Spleen (tissue), 11 donors: ENCODE measurements at regions not wholly inside any gene's neighbourhood (a gene's known extent, or its start where the extent isn't known, plus 50 kb on each side); places are given as distances from the start of the nearest gene placed in this dataset.

Experiments used
- DNase-seq: peaks from one replicate; pipeline ENCODE4 v3.0.0-alpha.2; 2020
- H3K27ac ChIP-seq, 8 donors: fragments of 200-600 bp; sonication (generic) in 7 of 8; 1 replicate in 4 of 8; 2 replicates in 4 of 8; pipeline versions ENCODE4 v1.5.0 to v1.8.0; 2016 to 2021; ENCODE audit warnings: inconsistent platforms in 4 of 8, mild to moderate bottlenecking in 4 of 8, moderate library complexity in 1 of 8
- H3K27me3 ChIP-seq, 7 donors: fragments of 200-600 bp; sonication (generic) in 6 of 7; replicated peaks in 1 of 7; 1 replicate in 4 of 7; 2 replicates in 3 of 7; pipeline versions ENCODE4 v1.5.0 to v1.8.0; 2016 to 2021; ENCODE audit warnings: inconsistent platforms in 3 of 7, mild to moderate bottlenecking in 1 of 7
- H3K36me3 ChIP-seq, 6 donors: fragments of 200-600 bp; sonication (generic) in 5 of 6; 1 replicate in 4 of 6; 2 replicates in 2 of 6; pipeline versions ENCODE4 v1.5.0 to v1.8.0; 2016 to 2021; ENCODE audit warnings: inconsistent platforms in 2 of 6
- H3K4me1 ChIP-seq, 6 donors: fragments of 200-600 bp; sonication (generic) in 5 of 6; 1 replicate in 3 of 6; 2 replicates in 3 of 6; pipeline versions ENCODE4 v1.5.0 to v1.8.0; 2016 to 2021; ENCODE audit warnings: inconsistent platforms in 3 of 6
- H3K4me3 ChIP-seq, 8 donors: fragments of 200-600 bp; sonication (generic) in 7 of 8; 1 replicate in 4 of 8; 2 replicates in 4 of 8; pipeline versions ENCODE4 v1.5.0 to v1.8.0; 2016 to 2021; ENCODE audit warnings: inconsistent platforms in 4 of 8, mild to moderate bottlenecking in 4 of 8, moderate library complexity in 2 of 8
- H3K9me3 ChIP-seq, 8 donors: fragments of 200-600 bp; sonication (generic) in 7 of 8; 1 replicate in 4 of 8; 2 replicates in 4 of 8; pipeline versions ENCODE4 v1.5.0 to v1.8.0; 2016 to 2021; ENCODE audit warnings: inconsistent platforms in 4 of 8
- POLR2A ChIP-seq, 3 donors: fragments of 450-650 bp; IDR thresholded peaks; one replicate each; pipeline ENCODE4 v1.5.1; 2017; ENCODE audit warnings: antibody characterized with exemption in 3 of 3, mild to moderate bottlenecking in 1 of 3
- POLR2AphosphoS5 ChIP-seq, 3 donors: sonication (generic); formaldehyde crosslinking; IDR thresholded peaks; one replicate each; pipeline ENCODE4 v1.5.1; 2017; ENCODE audit warnings: antibody characterized with exemption in 3 of 3
- WGBS, 5 donors: extraction: QIAGEN DNeasy Blood & Tissue Kit in 3 of 5; methylation state at CpG; one replicate each; pipeline versions ENCODE4 v1.1.5 to v1.1.7; 2013 to 2018; 5-methylcytosine and 5-hydroxymethylcytosine counted together
- intact Hi-C: fragments of 100-400 bp; cut with DNase I; formaldehyde crosslinking; loops from one replicate; pipeline ENCODE4 v1.15.0; 2023; ENCODE audit warnings: low total_unique reads
- TF ChIP-seq, protein P1 (sequence below), 11 experiments: fragments of 200-600 bp in 7 of 11; fragments of 450-650 bp in 4 of 11; sonication (generic) in 4 of 11; IDR thresholded peaks in 8 of 11; conservative IDR thresholded peaks in 3 of 11; 1 replicate in 7 of 11; 2 replicates in 4 of 11; pipeline versions ENCODE4 v1.4.0 to v1.8.0; 2016 to 2021; ENCODE audit warnings: antibody characterized with exemption in 11 of 11, inconsistent platforms in 4 of 11, mild to moderate bottlenecking in 1 of 11
- donor health status: healthy with polysubstance abuse.
- donor health status: DM: no; HTN: no; CAD: no; lungs with moderate emphysema.
- donor health status: DM: no; HTN: no; CAD: no.
- donor health status: Bipolar disorder and iron deficiency.
- donor health status: healthy.
- donor health status: DM: no; HTN: no; CAD: no.
- donor health status: DM: yes; HTN: yes; CAD: no.

DNA sequence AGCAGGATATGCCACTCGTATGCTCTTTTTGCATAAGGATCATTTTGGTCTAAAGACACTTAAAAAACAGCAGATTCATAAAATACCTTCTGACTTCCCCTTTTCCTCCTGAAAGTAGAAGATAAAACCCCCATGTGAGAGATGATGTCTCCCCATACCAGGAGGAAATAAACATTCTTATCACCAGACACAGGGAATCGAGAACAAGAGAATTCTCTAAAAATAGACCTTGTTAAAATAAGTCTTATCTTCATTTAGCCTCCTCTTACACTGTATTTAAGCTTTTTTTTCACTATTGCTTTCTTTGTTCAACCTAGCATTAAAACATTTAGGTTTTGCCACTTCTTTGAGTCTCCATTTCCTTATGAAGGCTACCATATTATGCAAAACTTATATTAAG, 709.3 kb downstream of the KCNT2 start:
- no peak overlapping the region for H3K4me3 ChIP-seq
- 5 to 14% (median 10%) methylated on average over 2 of the region's 2 CpGs for WGBS, 5 donors
- no peak for DNase-seq
- peaks cover 0 to 4% (median 0%) of the 10 kb centered on the region in 8 donors for H3K9me3 ChIP-seq
- intact Hi-C loops = no loop called here
- H3K27ac ChIP-seq = no peak overlapping the region
- no peak for TF ChIP-seq POLR2AphosphoS5 (IDR thresholded peaks at IDR 0.05)
- TF ChIP-seq, protein P1, sequence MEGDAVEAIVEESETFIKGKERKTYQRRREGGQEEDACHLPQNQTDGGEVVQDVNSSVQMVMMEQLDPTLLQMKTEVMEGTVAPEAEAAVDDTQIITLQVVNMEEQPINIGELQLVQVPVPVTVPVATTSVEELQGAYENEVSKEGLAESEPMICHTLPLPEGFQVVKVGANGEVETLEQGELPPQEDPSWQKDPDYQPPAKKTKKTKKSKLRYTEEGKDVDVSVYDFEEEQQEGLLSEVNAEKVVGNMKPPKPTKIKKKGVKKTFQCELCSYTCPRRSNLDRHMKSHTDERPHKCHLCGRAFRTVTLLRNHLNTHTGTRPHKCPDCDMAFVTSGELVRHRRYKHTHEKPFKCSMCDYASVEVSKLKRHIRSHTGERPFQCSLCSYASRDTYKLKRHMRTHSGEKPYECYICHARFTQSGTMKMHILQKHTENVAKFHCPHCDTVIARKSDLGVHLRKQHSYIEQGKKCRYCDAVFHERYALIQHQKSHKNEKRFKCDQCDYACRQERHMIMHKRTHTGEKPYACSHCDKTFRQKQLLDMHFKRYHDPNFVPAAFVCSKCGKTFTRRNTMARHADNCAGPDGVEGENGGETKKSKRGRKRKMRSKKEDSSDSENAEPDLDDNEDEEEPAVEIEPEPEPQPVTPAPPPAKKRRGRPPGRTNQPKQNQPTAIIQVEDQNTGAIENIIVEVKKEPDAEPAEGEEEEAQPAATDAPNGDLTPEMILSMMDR (IDR thresholded peaks at IDR 0.05 in 8 of 11, conservative IDR thresholded peaks at IDR 0.05 in 3 of 11) = no peak
- H3K4me1 ChIP-seq = no peaks in the 10 kb centered on the region
- no peaks in the 10 kb centered on the region for H3K27me3 ChIP-seq
- no peaks in the 10 kb centered on the region for H3K36me3 ChIP-seq

DNA sequence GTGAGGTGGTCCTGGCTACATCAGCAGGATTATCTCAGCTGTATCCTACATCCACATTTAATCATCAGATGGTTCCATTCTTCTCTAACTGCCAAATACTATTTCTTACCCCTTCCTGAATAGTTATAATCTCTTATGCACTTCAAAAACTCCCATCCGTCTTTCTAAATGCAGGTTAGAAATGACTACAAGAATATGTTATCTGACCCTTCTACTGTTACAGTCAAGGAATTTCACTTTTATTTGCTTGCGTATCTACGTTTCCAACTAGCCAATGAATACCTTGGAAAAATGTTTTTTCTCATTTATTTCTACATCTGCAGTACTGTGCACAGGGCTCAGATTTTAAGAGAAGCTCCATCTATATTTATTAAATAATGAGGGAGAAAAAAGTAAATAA, 709.9 kb downstream of the KCNT2 start:
- no peaks in the 10 kb centered on the region for H3K36me3 ChIP-seq
- H3K4me1 ChIP-seq = no peaks in the 10 kb centered on the region
- H3K27ac ChIP-seq = no peak overlapping the region
- no peak overlapping the region for H3K4me3 ChIP-seq
- no peak for DNase-seq
- H3K9me3 ChIP-seq = peaks cover 0 to 4% (median 0%) of the 10 kb centered on the region in 8 donors
- H3K27me3 ChIP-seq = no peaks in the 10 kb centered on the region
- intact Hi-C loops = no loop called here
- WGBS, 5 donors = 23 to 77% (median 57%) methylated on average over 3 of the region's 3 CpGs
- TF ChIP-seq POLR2A (IDR thresholded peaks at IDR 0.05) = no peak
- TF ChIP-seq POLR2AphosphoS5 (IDR thresholded peaks at IDR 0.05) = no peak
- TF ChIP-seq, protein P1 (IDR thresholded peaks at IDR 0.05 in 8 of 11, conservative IDR thresholded peaks at IDR 0.05 in 3 of 11) = no peak

DNA sequence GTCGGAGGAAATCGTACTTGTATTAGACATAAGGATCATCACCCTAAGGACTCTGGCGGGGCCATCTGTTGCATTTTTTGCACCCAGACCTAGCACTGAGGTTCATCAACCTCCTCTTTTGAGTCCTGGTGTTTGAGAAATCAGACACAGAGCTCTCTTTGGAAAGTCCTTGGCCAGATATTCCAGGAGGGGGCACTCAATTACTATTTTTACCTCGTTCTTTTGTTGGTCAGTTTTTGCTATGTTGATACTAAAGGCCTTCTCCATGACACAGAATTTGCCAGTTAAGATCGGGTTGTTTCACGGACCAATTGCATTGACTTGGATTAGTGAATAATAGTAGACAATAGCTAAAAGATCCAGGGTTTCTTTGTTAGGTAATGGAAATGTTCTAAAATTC, 711.2 kb downstream of the KCNT2 start:
- H3K9me3 ChIP-seq = peaks cover 0 to 8% (median 0%) of the 10 kb centered on the region in 8 donors
- WGBS, 5 donors = 88 to 96% (median 90%) methylated on average over 6 of the region's 6 CpGs

DNA sequence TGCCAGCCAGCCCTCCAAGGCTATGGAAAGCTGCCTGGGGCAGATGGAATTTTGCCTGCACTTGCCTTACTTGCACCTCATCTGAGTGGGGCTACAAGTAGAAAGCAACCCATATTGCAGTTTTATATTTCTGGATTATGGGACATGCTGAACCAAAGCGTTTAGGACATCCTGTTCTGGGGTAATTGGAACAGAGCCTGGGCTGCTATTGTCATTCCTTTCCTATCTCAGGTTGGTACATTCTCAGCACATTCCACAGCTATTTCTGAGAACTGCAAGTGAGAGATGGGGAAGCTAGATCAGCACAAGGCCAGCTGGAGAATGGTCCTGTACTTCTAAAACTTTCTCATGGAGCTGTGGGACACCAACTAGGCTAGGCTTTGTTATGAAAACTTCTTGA, 713.8 kb downstream of the KCNT2 start:
- H3K27ac ChIP-seq = no peak overlapping the region
- H3K9me3 ChIP-seq = peaks cover 0 to 17% (median 0%) of the 10 kb centered on the region in 8 donors
- H3K27me3 ChIP-seq = no peaks in the 10 kb centered on the region
- intact Hi-C loops = no loop called here
- no peak overlapping the region for H3K4me3 ChIP-seq
- H3K36me3 ChIP-seq = no peaks in the 10 kb centered on the region
- 10 to 56% (median 31%) methylated on average over 1 of the region's 1 CpG for WGBS, 5 donors
- no peak for TF ChIP-seq POLR2AphosphoS5 (IDR thresholded peaks at IDR 0.05)
- TF ChIP-seq, protein P1 (IDR thresholded peaks at IDR 0.05 in 8 of 11, conservative IDR thresholded peaks at IDR 0.05 in 3 of 11) = no peak
- no peak for TF ChIP-seq POLR2A (IDR thresholded peaks at IDR 0.05)
- no peak for DNase-seq
- no peaks in the 10 kb centered on the region for H3K4me1 ChIP-seq

More for the DNA sequence above, 711.2 kb downstream of the KCNT2 start:
- no peak for DNase-seq
- no peak overlapping the region for H3K4me3 ChIP-seq
- H3K27ac ChIP-seq = no peak overlapping the region
- no peaks in the 10 kb centered on the region for H3K36me3 ChIP-seq
- intact Hi-C loops = no loop called here
- no peaks in the 10 kb centered on the region for H3K27me3 ChIP-seq
- no peaks in the 10 kb centered on the region for H3K4me1 ChIP-seq
- no peak for TF ChIP-seq POLR2AphosphoS5 (IDR thresholded peaks at IDR 0.05)
- no peak for TF ChIP-seq POLR2A (IDR thresholded peaks at IDR 0.05)
- TF ChIP-seq, protein P1 (IDR thresholded peaks at IDR 0.05 in 8 of 11, conservative IDR thresholded peaks at IDR 0.05 in 3 of 11) = no peak
